Caco-2 (cell line): ENCODE measurements at regions not wholly inside any gene's neighbourhood (a gene's known extent, or its start where the extent isn't known, plus 50 kb on each side); places are given as distances from the start of the nearest gene placed in this dataset.

Source experiments
- BruUV-seq: library from RNA; stranded (reverse); fragments of 400-500 nt; replicated peaks from 2 replicates; lab custom pipeline; 2021; lab: Mats Ljungman, UMichigan
- CTCF ChIA-PET: fragments of 300-600 bp; sonication (Branson Sonifier 250); formaldehyde crosslinking; loops from one replicate; lab custom pipeline; 2022; ENCODE audit warnings: antibody characterized with exemption; lab: Charles Lee
- POLR2A ChIA-PET: fragments of 300-600 bp; sonication (Branson Sonifier 250); formaldehyde crosslinking; loops from one replicate; lab custom pipeline; 2022; ENCODE audit warnings: antibody characterized with exemption; lab: Charles Lee
- DNase-seq, 2 experiments: peaks; one replicate each; pipeline versions ENCODE4 v3.0.0 to v3.0.0-alpha.2; 2020 to 2022
- H3K27me3 ChIP-seq: replicated peaks from 2 replicates; pipeline ENCODE4 v1.6.0; 2011; ENCODE audit warnings: low read length; ENCODE audit not compliant: control insufficient read depth, insufficient read depth
- H3K36me3 ChIP-seq: 2 replicates; pipeline ENCODE4 v1.5.1; 2011; ENCODE audit warnings: low read length; ENCODE audit not compliant: control insufficient read depth, insufficient read depth
- H3K4me1 ChIP-seq: fragments of 250-450 bp; sonication (Bioruptor Pico); 2 replicates; pipeline ENCODE4 v1.5.1; 2020; ENCODE audit warnings: mild to moderate bottlenecking
- H3K4me3 ChIP-seq: 2 replicates; pipeline ENCODE4 v1.5.1; 2011; ENCODE audit warnings: low read depth, mild to moderate bottlenecking, control low read depth, low read length
- H3K9me3 ChIP-seq: fragments of 250-450 bp; sonication (Bioruptor Pico); 2 replicates; pipeline ENCODE4 v1.5.1; 2020; ENCODE audit warnings: mild to moderate bottlenecking, moderate library complexity
- H3K27ac Mint-ChIP-seq: one replicate; pipeline ENCODE4 v1.8.0; 2022; ENCODE audit warnings: mixed read lengths; ENCODE audit not compliant: unreplicated experiment
- H3K27me3 Mint-ChIP-seq: one replicate; pipeline ENCODE4 v1.8.0; 2022; ENCODE audit warnings: mixed read lengths; ENCODE audit not compliant: insufficient read depth, unreplicated experiment
- H3K36me3 Mint-ChIP-seq: one replicate; pipeline ENCODE4 v1.8.0; 2022; ENCODE audit warnings: mild to moderate bottlenecking, mixed read lengths; ENCODE audit not compliant: insufficient read depth, unreplicated experiment
- H3K4me1 Mint-ChIP-seq: one replicate; pipeline ENCODE4 v1.8.0; 2022; ENCODE audit warnings: low read depth, mixed read lengths; ENCODE audit not compliant: unreplicated experiment
- H3K4me3 Mint-ChIP-seq: one replicate; pipeline ENCODE4 v1.8.0; 2022; ENCODE audit warnings: mild to moderate bottlenecking, moderate library complexity, mixed read lengths; ENCODE audit not compliant: unreplicated experiment
- H3K9me3 Mint-ChIP-seq: one replicate; pipeline ENCODE4 v1.8.0; 2022; ENCODE audit warnings: mixed read lengths; ENCODE audit not compliant: unreplicated experiment
- intact Hi-C: fragments of 100-400 bp; cut with micrococcal nuclease; formaldehyde crosslinking; loops from one replicate; pipeline ENCODE4 v1.10.0; 2022; ENCODE audit not compliant: unreplicated experiment
- TF ChIP-seq, protein P1 (sequence below), 2 experiments: fragments of 200-600 bp in 1 of 2; IDR thresholded peaks; 1 replicate in 1 of 2; 2 replicates in 1 of 2; pipeline versions ENCODE4 v1.5.1 to v1.8.0; 2011 to 2022; ENCODE audit warnings: antibody characterized with exemption in 1 of 2, control low read depth in 1 of 2, inconsistent platforms in 1 of 2, low read depth in 1 of 2, low read length in 1 of 2, mild to moderate bottlenecking in 1 of 2, moderate library complexity in 1 of 2; ENCODE audit not compliant: insufficient read depth in 1 of 2, severe bottlenecking in 1 of 2, unreplicated experiment in 1 of 2

DNA sequence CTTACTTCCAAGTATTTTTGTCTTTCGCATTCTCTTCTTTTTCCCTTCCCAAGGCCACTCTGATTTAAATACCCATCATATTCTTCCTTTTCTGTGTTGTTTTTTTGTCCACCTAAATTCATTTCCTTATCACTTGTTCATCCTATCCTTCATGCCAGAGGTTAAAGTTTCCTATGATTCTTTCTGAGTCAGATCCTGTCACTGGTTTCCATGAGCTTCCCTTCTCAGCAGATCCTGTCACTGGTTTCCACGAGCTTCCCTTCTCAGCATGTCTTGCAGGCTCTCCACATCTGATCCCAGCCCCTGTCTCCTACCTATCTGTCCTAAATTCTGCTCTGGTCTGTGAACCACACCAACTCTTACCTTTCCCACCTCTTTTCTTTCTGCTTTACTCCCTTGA is 311.8 kb upstream of the RGS6 start:
- peaks cover 27% of the 10 kb centered on the region for H3K4me1 Mint-ChIP-seq
- no peak overlapping the region for H3K4me3 ChIP-seq
- H3K36me3 Mint-ChIP-seq = peaks cover 25% of the 10 kb centered on the region
- peaks cover 16% of the 10 kb centered on the region; the same call in 1 of the 2 replicates for H3K4me1 ChIP-seq
- no peaks in the 10 kb centered on the region for H3K27me3 ChIP-seq
- H3K36me3 ChIP-seq = no peaks in the 10 kb centered on the region
- TF ChIP-seq, protein P1, sequence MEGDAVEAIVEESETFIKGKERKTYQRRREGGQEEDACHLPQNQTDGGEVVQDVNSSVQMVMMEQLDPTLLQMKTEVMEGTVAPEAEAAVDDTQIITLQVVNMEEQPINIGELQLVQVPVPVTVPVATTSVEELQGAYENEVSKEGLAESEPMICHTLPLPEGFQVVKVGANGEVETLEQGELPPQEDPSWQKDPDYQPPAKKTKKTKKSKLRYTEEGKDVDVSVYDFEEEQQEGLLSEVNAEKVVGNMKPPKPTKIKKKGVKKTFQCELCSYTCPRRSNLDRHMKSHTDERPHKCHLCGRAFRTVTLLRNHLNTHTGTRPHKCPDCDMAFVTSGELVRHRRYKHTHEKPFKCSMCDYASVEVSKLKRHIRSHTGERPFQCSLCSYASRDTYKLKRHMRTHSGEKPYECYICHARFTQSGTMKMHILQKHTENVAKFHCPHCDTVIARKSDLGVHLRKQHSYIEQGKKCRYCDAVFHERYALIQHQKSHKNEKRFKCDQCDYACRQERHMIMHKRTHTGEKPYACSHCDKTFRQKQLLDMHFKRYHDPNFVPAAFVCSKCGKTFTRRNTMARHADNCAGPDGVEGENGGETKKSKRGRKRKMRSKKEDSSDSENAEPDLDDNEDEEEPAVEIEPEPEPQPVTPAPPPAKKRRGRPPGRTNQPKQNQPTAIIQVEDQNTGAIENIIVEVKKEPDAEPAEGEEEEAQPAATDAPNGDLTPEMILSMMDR (IDR thresholded peaks at IDR 0.05; ENCODE audit: insufficient read depth in 1 of 2, low read depth in 1 of 2, low read length in 1 of 2, severe bottlenecking in 1 of 2, unreplicated experiment in 1 of 2) = no peak
- no peaks in the 10 kb centered on the region for H3K27me3 Mint-ChIP-seq
- H3K27ac Mint-ChIP-seq = no peak overlapping the region
- ChIA-PET POLR2A (no interaction called here), CTCF (no interaction called here)
- BruUV-seq = no TSS peak
- intact Hi-C loops = no loop called here
- H3K4me3 Mint-ChIP-seq = no peak overlapping the region
- no peaks in the 10 kb centered on the region for H3K9me3 Mint-ChIP-seq
- H3K9me3 ChIP-seq = no peaks in the 10 kb centered on the region
- no peak for DNase-seq

DNA sequence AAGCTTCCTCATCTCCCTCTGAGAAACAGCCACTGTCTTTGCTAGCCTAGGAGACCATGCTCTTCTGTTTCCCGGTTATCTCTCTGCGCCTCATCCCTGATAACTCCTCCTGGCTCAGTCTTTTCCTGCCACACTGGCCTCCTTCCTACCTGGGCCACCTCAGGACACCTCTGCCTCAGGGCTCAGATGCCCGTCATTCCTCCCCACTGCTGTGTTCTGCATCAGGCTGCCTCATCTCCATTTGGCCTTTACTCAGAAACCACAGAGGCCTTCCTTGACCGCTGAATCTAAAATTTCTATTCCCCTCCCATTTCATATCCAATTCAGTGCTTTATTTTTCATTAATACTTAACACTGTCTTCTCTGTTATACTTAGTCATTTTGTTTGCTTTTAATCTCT is 311.0 kb upstream of the RGS6 start:
- Histone ChIP-seq H3K4me1 (peaks cover 16% of the 10 kb centered on the region; the same call in 1 of the 2 replicates), H3K4me3 (no peak overlapping the region), H3K27me3 (no peaks in the 10 kb centered on the region), H3K36me3 (no peaks in the 10 kb centered on the region), H3K9me3 (no peaks in the 10 kb centered on the region)
- TF ChIP-seq, protein P1 (IDR thresholded peaks at IDR 0.05; ENCODE audit: insufficient read depth in 1 of 2, low read depth in 1 of 2, low read length in 1 of 2, severe bottlenecking in 1 of 2, unreplicated experiment in 1 of 2) = no peak
- Mint-ChIP-seq H3K4me3 (no peak overlapping the region), H3K4me1 (peaks cover 27% of the 10 kb centered on the region), H3K27me3 (no peaks in the 10 kb centered on the region), H3K9me3 (no peaks in the 10 kb centered on the region), H3K36me3 (peaks cover 27% of the 10 kb centered on the region), H3K27ac (peak overlapping the region; percentile 48)
- ChIA-PET POLR2A (no interaction called here), CTCF (no interaction called here)
- no TSS peak for BruUV-seq
- intact Hi-C loops = no loop called here
- peak in 1 of 2 experiments; percentile 43 for DNase-seq

DNA sequence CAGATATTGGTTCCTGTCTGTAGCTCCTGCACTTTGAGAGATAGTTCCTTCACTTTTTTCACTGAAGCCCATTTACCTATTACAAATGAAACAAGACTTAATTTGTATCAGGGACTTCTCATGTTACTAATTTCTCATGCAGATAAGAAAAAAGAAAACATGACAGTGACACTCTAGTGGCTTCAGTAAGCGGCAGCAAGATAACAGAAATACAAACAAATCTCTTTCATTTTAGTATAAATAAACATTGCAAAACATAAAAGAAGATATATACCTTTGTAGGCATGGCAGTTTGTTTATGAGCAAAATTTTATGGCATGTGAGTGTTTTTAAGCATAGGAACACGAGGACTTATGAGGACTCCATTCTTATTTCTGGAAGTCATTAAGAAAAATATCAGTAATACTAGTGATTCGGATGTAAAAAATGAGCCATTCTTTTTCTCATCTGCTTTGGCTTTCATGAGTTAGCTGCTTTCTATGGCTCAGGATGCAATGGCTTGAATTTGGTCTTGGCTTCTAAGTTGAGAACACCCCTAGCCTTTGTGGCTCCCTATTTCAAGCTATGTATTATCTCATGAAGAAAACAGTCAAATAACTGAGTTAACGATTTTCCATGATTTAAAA is 310.1 kb upstream of the RGS6 start:
- Mint-ChIP-seq H3K27me3 (no peaks in the 10 kb centered on the region), H3K36me3 (peaks cover 28% of the 10 kb centered on the region), H3K27ac (peak overlapping the region; percentile 48), H3K9me3 (no peaks in the 10 kb centered on the region), H3K4me1 (peaks cover 27% of the 10 kb centered on the region), H3K4me3 (no peak overlapping the region)
- Histone ChIP-seq H3K4me3 (no peak overlapping the region), H3K36me3 (no peaks in the 10 kb centered on the region), H3K4me1 (peaks cover 16% of the 10 kb centered on the region; the same call in 1 of the 2 replicates), H3K9me3 (no peaks in the 10 kb centered on the region), H3K27me3 (no peaks in the 10 kb centered on the region)
- intact Hi-C loops = no loop called here
- CTCF ChIA-PET = no interaction called here
- no TSS peak for BruUV-seq
- POLR2A ChIA-PET = no interaction called here
- TF ChIP-seq, protein P1 (IDR thresholded peaks at IDR 0.05; ENCODE audit: insufficient read depth in 1 of 2, low read depth in 1 of 2, low read length in 1 of 2, severe bottlenecking in 1 of 2, unreplicated experiment in 1 of 2) = no peak
- DNase-seq = no peak
